Sigmoid colon (tissue), 6 donors: ENCODE measurements at regions not wholly inside any gene's neighbourhood (a gene's known extent, or its start where the extent isn't known, plus 50 kb on each side); places are given as distances from the start of the nearest gene placed in this dataset.

Source experiments
- DNase-seq: peaks from one replicate; pipeline ENCODE4 v3.0.0-alpha.2; 2019
- H3K27ac ChIP-seq, 4 donors: fragments of 200-600 bp; sonication (generic); one replicate each; pipeline ENCODE4 v1.5.1; 2016 to 2019; ENCODE audit warnings: mild to moderate bottlenecking in 1 of 4
- H3K27me3 ChIP-seq, 3 donors: fragments of 200-600 bp; sonication (generic); one replicate each; pipeline ENCODE4 v1.5.1; 2019; ENCODE audit warnings: mild to moderate bottlenecking in 1 of 3
- H3K36me3 ChIP-seq, 4 donors: fragments of 200-600 bp; sonication (generic); one replicate each; pipeline ENCODE4 v1.5.1; 2016 to 2019
- H3K4me1 ChIP-seq, 4 donors: fragments of 200-600 bp; sonication (generic); one replicate each; pipeline ENCODE4 v1.5.1; 2017 to 2019
- H3K4me3 ChIP-seq, 4 donors: fragments of 200-600 bp; sonication (generic); one replicate each; pipeline ENCODE4 v1.5.1; 2017 to 2019; ENCODE audit warnings: mild to moderate bottlenecking in 2 of 4, moderate library complexity in 1 of 4
- H3K9me3 ChIP-seq, 4 donors: fragments of 200-600 bp in 3 of 4; sonication (generic) in 3 of 4; one replicate each; pipeline versions ENCODE4 v1.5.1 to v1.6.1; 2013 to 2019
- CTCF ChIP-seq, 4 experiments: fragments of 450-650 bp in 3 of 4; fragments of 200-600 bp in 1 of 4; IDR thresholded peaks; one replicate each; pipeline ENCODE4 v1.5.1; 2016 to 2019; ENCODE audit warnings: antibody characterized with exemption in 4 of 4, mild to moderate bottlenecking in 3 of 4, moderate library complexity in 2 of 4
- EP300 ChIP-seq, 4 donors: sonication (generic); formaldehyde crosslinking; IDR thresholded peaks; one replicate each; pipeline ENCODE4 v1.6.1; 2017; ENCODE audit warnings: antibody characterized with exemption in 4 of 4
- POLR2A ChIP-seq, 2 donors: fragments of 450-650 bp; IDR thresholded peaks; one replicate each; pipeline ENCODE4 v1.6.1; 2016; ENCODE audit warnings: antibody characterized with exemption in 2 of 2, mild to moderate bottlenecking in 2 of 2, moderate library complexity in 2 of 2
- POLR2AphosphoS5 ChIP-seq, 4 donors: sonication (generic); formaldehyde crosslinking; IDR thresholded peaks; one replicate each; pipeline ENCODE4 v1.6.1; 2017; ENCODE audit warnings: antibody characterized with exemption in 4 of 4
- WGBS, 2 donors: extraction: QIAGEN DNeasy Blood & Tissue Kit; methylation state at CpG; one replicate each; pipeline ENCODE4 v1.1.7; 2013; 5-methylcytosine and 5-hydroxymethylcytosine counted together
- intact Hi-C: fragments of 100-400 bp; cut with DNase I; formaldehyde crosslinking; loops from one replicate; pipeline ENCODE4 v1.15.1; 2023
- donor health status: healthy with polysubstance abuse.
- donor health status: healthy.

- TF ChIP-seq POLR2A (IDR thresholded peaks at IDR 0.05), result no peak
- no peak for TF ChIP-seq CTCF (IDR thresholded peaks at IDR 0.05)
- no peak for TF ChIP-seq EP300 (IDR thresholded peaks at IDR 0.05)
- TF ChIP-seq POLR2AphosphoS5 (IDR thresholded peaks at IDR 0.05), result no peak
- Histone ChIP-seq H3K27me3 (no peaks in the 10 kb centered on the region), H3K27ac (no peak overlapping the region), H3K9me3 (peaks cover 0 to 3% (median 0%) of the 10 kb centered on the region in 4 donors), H3K4me3 (no peak overlapping the region), H3K4me1 (no peaks in the 10 kb centered on the region), H3K36me3 (no peaks in the 10 kb centered on the region)
- intact Hi-C loops, result no loop called here
- no peak for DNase-seq
- WGBS, 2 donors, result 27 to 63% methylated on average over 3 of the region's 3 CpGs
Observed at GRCh38 chr7:119708891-119709290, 564.1 kb upstream of the KCND2 start.

- DNase-seq, result no peak
- Histone ChIP-seq H3K4me1 (no peaks in the 10 kb centered on the region), H3K27me3 (no peaks in the 10 kb centered on the region), H3K27ac (no peak overlapping the region), H3K4me3 (no peak overlapping the region), H3K9me3 (no peaks in the 10 kb centered on the region), H3K36me3 (no peaks in the 10 kb centered on the region)
- 58 to 70% methylated on average over 3 of the region's 3 CpGs for WGBS, 2 donors
- intact Hi-C loops, result no loop called here
- TF ChIP-seq POLR2A (IDR thresholded peaks at IDR 0.05) (no peak), POLR2AphosphoS5 (IDR thresholded peaks at IDR 0.05) (no peak), CTCF (IDR thresholded peaks at IDR 0.05) (no peak), EP300 (IDR thresholded peaks at IDR 0.05) (no peak)
Observed at GRCh38 chr7:119711104-119711503, 561.9 kb upstream of the KCND2 start.

GRCh38 chr7:119712886-119713462, 560.0 kb upstream of the KCND2 start:
- Histone ChIP-seq H3K9me3 (no peaks in the 10 kb centered on the region), H3K27ac (no peak overlapping the region), H3K4me3 (no peak overlapping the region), H3K36me3 (no peaks in the 10 kb centered on the region), H3K27me3 (no peaks in the 10 kb centered on the region), H3K4me1 (no peaks in the 10 kb centered on the region)
- WGBS, 2 donors, result 35 to 56% methylated on average over 4 of the region's 4 CpGs
- DNase-seq, result no peak
- TF ChIP-seq POLR2AphosphoS5 (IDR thresholded peaks at IDR 0.05), result no peak
- no peak for TF ChIP-seq POLR2A (IDR thresholded peaks at IDR 0.05)
- no peak for TF ChIP-seq EP300 (IDR thresholded peaks at IDR 0.05)
- TF ChIP-seq CTCF (IDR thresholded peaks at IDR 0.05), result no peak
- intact Hi-C loops, result no loop called here

GRCh38 chr7:119713606-119714005, 559.4 kb upstream of the KCND2 start:
- Histone ChIP-seq H3K27me3 (no peaks in the 10 kb centered on the region), H3K9me3 (no peaks in the 10 kb centered on the region), H3K4me1 (no peaks in the 10 kb centered on the region), H3K4me3 (no peak overlapping the region), H3K36me3 (no peaks in the 10 kb centered on the region), H3K27ac (no peak overlapping the region)
- DNase-seq, result no peak
- WGBS, 2 donors, result 87 to 91% methylated on average over 7 of the region's 7 CpGs
- intact Hi-C loops, result no loop called here
- no peak for TF ChIP-seq POLR2AphosphoS5 (IDR thresholded peaks at IDR 0.05)
- no peak for TF ChIP-seq POLR2A (IDR thresholded peaks at IDR 0.05)
- no peak for TF ChIP-seq EP300 (IDR thresholded peaks at IDR 0.05)
- TF ChIP-seq CTCF (IDR thresholded peaks at IDR 0.05), result no peak

- no peak for DNase-seq
- TF ChIP-seq POLR2AphosphoS5 (IDR thresholded peaks at IDR 0.05), result no peak
- no peak for TF ChIP-seq CTCF (IDR thresholded peaks at IDR 0.05)
- no peak for TF ChIP-seq EP300 (IDR thresholded peaks at IDR 0.05)
- no peak for TF ChIP-seq POLR2A (IDR thresholded peaks at IDR 0.05)
- intact Hi-C loops, result no loop called here
- H3K9me3 ChIP-seq, result no peaks in the 10 kb centered on the region
- no peaks in the 10 kb centered on the region for H3K4me1 ChIP-seq
- H3K36me3 ChIP-seq, result no peaks in the 10 kb centered on the region
- H3K27ac ChIP-seq, result no peak overlapping the region
- 10 to 11% methylated on average over 1 of the region's 1 CpG for WGBS, 2 donors
- no peaks in the 10 kb centered on the region for H3K27me3 ChIP-seq
- H3K4me3 ChIP-seq, result no peak overlapping the region
Observed at GRCh38 chr7:119720541-119720940, 552.4 kb upstream of the KCND2 start.
